Neural progenitor cell (in vitro differentiated cells): ENCODE measurements at regions not wholly inside any gene's neighbourhood (a gene's known extent, or its start where the extent isn't known, plus 50 kb on each side); places are given as distances from the start of the nearest gene placed in this dataset.
"Not testable (repeated sequence)": the region's sequence is repeated elsewhere in the genome, so short reads cannot be mapped to it uniquely, and the experiment has no call there.

Experiments used
- DNase-seq: peaks from one replicate; pipeline ENCODE4 v3.0.0-alpha.2; 2016; ENCODE audit warnings: low spot score
- H2AFZ ChIP-seq: fragments of 200-600 bp; sonication (generic); replicated peaks from 2 replicates; pipeline ENCODE4 v1.6.1; 2016; ENCODE audit warnings: antibody characterized with exemption
- H3F3A ChIP-seq: fragments of 200-600 bp; sonication (generic); 2 replicates; pipeline ENCODE4 v1.6.1; 2016; ENCODE audit warnings: antibody characterized with exemption, low read depth
- H3K27ac ChIP-seq: fragments of 200-600 bp; sonication (generic); 2 replicates; pipeline ENCODE4 v1.5.1; 2016; ENCODE audit warnings: mild to moderate bottlenecking
- H3K27me3 ChIP-seq: fragments of 200-600 bp; sonication (generic); 2 replicates; pipeline ENCODE4 v1.6.1; 2016; ENCODE audit warnings: mild to moderate bottlenecking, moderate library complexity
- H3K36me3 ChIP-seq: fragments of 200-600 bp; sonication (generic); 2 replicates; pipeline ENCODE4 v1.5.1; 2016
- H3K4me1 ChIP-seq: fragments of 200-600 bp; sonication (generic); 2 replicates; pipeline ENCODE4 v1.6.1; 2016; ENCODE audit warnings: mixed run types
- H3K4me2 ChIP-seq: fragments of 200-600 bp; sonication (generic); 2 replicates; pipeline ENCODE4 v1.6.1; 2016
- H3K4me3 ChIP-seq: fragments of 200-600 bp; sonication (generic); 2 replicates; pipeline ENCODE4 v1.5.1; 2016
- H3K79me2 ChIP-seq: fragments of 200-600 bp; sonication (generic); 2 replicates; pipeline ENCODE4 v1.6.1; 2016; ENCODE audit warnings: low read depth
- H3K9ac ChIP-seq: fragments of 200-600 bp; sonication (generic); 2 replicates; pipeline ENCODE4 v1.6.1; 2016
- H3K9me3 ChIP-seq: fragments of 200-600 bp; sonication (generic); 2 replicates; pipeline ENCODE4 v1.5.1; 2016; ENCODE audit warnings: low read depth
- H4K20me1 ChIP-seq: fragments of 200-600 bp; sonication (generic); 2 replicates; pipeline ENCODE4 v1.6.1; 2016; ENCODE audit warnings: low read depth
- H3K27ac Mint-ChIP-seq: 3 replicates; pipeline ENCODE4 v1.8.0; 2021; ENCODE audit warnings: mixed read lengths
- H3K27me3 Mint-ChIP-seq: 2 replicates; pipeline ENCODE4 v1.8.0; 2022; ENCODE audit warnings: low read depth, mild to moderate bottlenecking, inconsistent platforms, moderate library complexity, mixed read lengths; ENCODE audit not compliant: insufficient read depth
- H3K36me3 Mint-ChIP-seq: 3 replicates; pipeline ENCODE4 v1.8.0; 2021; ENCODE audit warnings: mixed read lengths
- H3K4me1 Mint-ChIP-seq: 3 replicates; pipeline ENCODE4 v1.8.0; 2021; ENCODE audit warnings: mixed read lengths
- H3K4me3 Mint-ChIP-seq: 3 replicates; pipeline ENCODE4 v1.8.0; 2021; ENCODE audit warnings: mild to moderate bottlenecking, moderate library complexity, mixed read lengths
- H3K9me3 Mint-ChIP-seq: 3 replicates; pipeline ENCODE4 v1.8.0; 2020; ENCODE audit warnings: mixed read lengths

- not testable (repeated sequence) for H4K20me1 ChIP-seq, H3K4me3 Mint-ChIP-seq, H3K36me3 Mint-ChIP-seq, H3K9me3 ChIP-seq, H3K4me1 Mint-ChIP-seq, H2AFZ ChIP-seq, H3K79me2 ChIP-seq, H3F3A ChIP-seq, DNase-seq, H3K9me3 Mint-ChIP-seq, H3K4me1 ChIP-seq, H3K4me3 ChIP-seq, H3K4me2 ChIP-seq, H3K9ac ChIP-seq, H3K27ac ChIP-seq, H3K36me3 ChIP-seq, H3K27ac Mint-ChIP-seq, H3K27me3 ChIP-seq, H3K27me3 Mint-ChIP-seq
These were observed 66.2 kb downstream of the SYT15 start for GRCh38 chr10:46645110-46645509.

- H3K27me3 Mint-ChIP-seq, H3K79me2 ChIP-seq, H3K4me1 Mint-ChIP-seq, H3K27ac Mint-ChIP-seq, H3K27me3 ChIP-seq, H2AFZ ChIP-seq, H3K9ac ChIP-seq, H3K4me1 ChIP-seq, H3K9me3 ChIP-seq, DNase-seq, H3K27ac ChIP-seq, H3K4me2 ChIP-seq, H4K20me1 ChIP-seq, H3F3A ChIP-seq, H3K36me3 ChIP-seq, H3K4me3 ChIP-seq, H3K4me3 Mint-ChIP-seq, H3K9me3 Mint-ChIP-seq, H3K36me3 Mint-ChIP-seq: not testable (repeated sequence)
These were observed 67.2 kb downstream of the SYT15 start for GRCh38 chr10:46646132-46646531.

- H3F3A ChIP-seq, H4K20me1 ChIP-seq, H3K4me1 ChIP-seq, H3K9me3 Mint-ChIP-seq, H3K9me3 ChIP-seq, H3K27me3 ChIP-seq, H3K27ac ChIP-seq, H3K4me2 ChIP-seq, H3K4me1 Mint-ChIP-seq, H2AFZ ChIP-seq, H3K27ac Mint-ChIP-seq, DNase-seq, H3K79me2 ChIP-seq, H3K4me3 Mint-ChIP-seq, H3K27me3 Mint-ChIP-seq, H3K36me3 ChIP-seq, H3K9ac ChIP-seq, H3K36me3 Mint-ChIP-seq, H3K4me3 ChIP-seq: not testable (repeated sequence)
These were observed 72.0 kb downstream of the SYT15 start for GRCh38 chr10:46650967-46651366.

- not testable (repeated sequence) for H3K36me3 Mint-ChIP-seq, H4K20me1 ChIP-seq, H3K79me2 ChIP-seq, DNase-seq, H3K36me3 ChIP-seq, H3K27ac Mint-ChIP-seq, H3F3A ChIP-seq, H3K27ac ChIP-seq, H3K4me3 ChIP-seq, H3K4me3 Mint-ChIP-seq, H3K9me3 ChIP-seq, H3K4me1 ChIP-seq, H3K27me3 Mint-ChIP-seq, H2AFZ ChIP-seq, H3K4me2 ChIP-seq, H3K9me3 Mint-ChIP-seq, H3K27me3 ChIP-seq, H3K4me1 Mint-ChIP-seq, H3K9ac ChIP-seq
These were observed 78.5 kb downstream of the SYT15 start for GRCh38 chr10:46657437-46657836.

- H3K27me3 Mint-ChIP-seq, DNase-seq, H3K4me1 ChIP-seq, H3K9me3 Mint-ChIP-seq, H4K20me1 ChIP-seq, H3K4me2 ChIP-seq, H3K27me3 ChIP-seq, H2AFZ ChIP-seq, H3K4me3 ChIP-seq, H3K9me3 ChIP-seq, H3K27ac ChIP-seq, H3K27ac Mint-ChIP-seq, H3K36me3 Mint-ChIP-seq, H3K79me2 ChIP-seq, H3K9ac ChIP-seq, H3K36me3 ChIP-seq, H3K4me1 Mint-ChIP-seq, H3K4me3 Mint-ChIP-seq, H3F3A ChIP-seq: not testable (repeated sequence)
These were observed 81.3 kb downstream of the SYT15 start for GRCh38 chr10:46660027-46660834.

- not testable (repeated sequence) for H4K20me1 ChIP-seq, H3K36me3 ChIP-seq, H3K27ac Mint-ChIP-seq, H3K4me1 ChIP-seq, H3K27me3 ChIP-seq, H3K27me3 Mint-ChIP-seq, H3K4me1 Mint-ChIP-seq, H3K79me2 ChIP-seq, H2AFZ ChIP-seq, H3K9me3 Mint-ChIP-seq, H3K9ac ChIP-seq, H3K27ac ChIP-seq, H3K4me3 Mint-ChIP-seq, DNase-seq, H3F3A ChIP-seq, H3K9me3 ChIP-seq, H3K36me3 Mint-ChIP-seq, H3K4me3 ChIP-seq, H3K4me2 ChIP-seq
These were observed 81.9 kb downstream of the SYT15 start for GRCh38 chr10:46660835-46661164.

- not testable (repeated sequence) for H3K79me2 ChIP-seq, H3K27me3 ChIP-seq, H2AFZ ChIP-seq, H3K27ac Mint-ChIP-seq, H3K4me3 Mint-ChIP-seq, H3K4me1 Mint-ChIP-seq, H3K4me2 ChIP-seq, H3K4me1 ChIP-seq, H3K9me3 ChIP-seq, H3K4me3 ChIP-seq, H3F3A ChIP-seq, H3K9me3 Mint-ChIP-seq, DNase-seq, H3K36me3 Mint-ChIP-seq, H3K27ac ChIP-seq, H3K36me3 ChIP-seq, H4K20me1 ChIP-seq, H3K9ac ChIP-seq, H3K27me3 Mint-ChIP-seq
These were observed 86.6 kb downstream of the SYT15 start for GRCh38 chr10:46665536-46665935.

GRCh38 chr10:46668357-46668997 is 89.5 kb downstream of the SYT15 start:
- H3K4me1 Mint-ChIP-seq, H3K9me3 Mint-ChIP-seq, H3K9ac ChIP-seq, H3K36me3 Mint-ChIP-seq, H3K27me3 ChIP-seq, DNase-seq, H3K27ac Mint-ChIP-seq, H3K36me3 ChIP-seq, H3K9me3 ChIP-seq, H3K27ac ChIP-seq, H3K4me2 ChIP-seq, H3K4me3 ChIP-seq, H3K4me3 Mint-ChIP-seq, H3K79me2 ChIP-seq, H4K20me1 ChIP-seq, H3F3A ChIP-seq, H3K4me1 ChIP-seq, H2AFZ ChIP-seq, H3K27me3 Mint-ChIP-seq: not testable (repeated sequence)
